Neural progenitor cell (in vitro differentiated cells): ENCODE measurements at regions not wholly inside any gene's neighbourhood (a gene's known extent, or its start where the extent isn't known, plus 50 kb on each side); places are given as distances from the start of the nearest gene placed in this dataset.
"Not testable (repeated sequence)": the region's sequence is repeated elsewhere in the genome, so short reads cannot be mapped to it uniquely, and the experiment has no call there.

ENCODE experiments used
- DNase-seq: peaks from one replicate; pipeline ENCODE4 v3.0.0-alpha.2; 2016; ENCODE audit warnings: low spot score
- H2AFZ ChIP-seq: fragments of 200-600 bp; sonication (generic); replicated peaks from 2 replicates; pipeline ENCODE4 v1.6.1; 2016; ENCODE audit warnings: antibody characterized with exemption
- H3F3A ChIP-seq: fragments of 200-600 bp; sonication (generic); 2 replicates; pipeline ENCODE4 v1.6.1; 2016; ENCODE audit warnings: antibody characterized with exemption, low read depth
- H3K27ac ChIP-seq: fragments of 200-600 bp; sonication (generic); 2 replicates; pipeline ENCODE4 v1.5.1; 2016; ENCODE audit warnings: mild to moderate bottlenecking
- H3K27me3 ChIP-seq: fragments of 200-600 bp; sonication (generic); 2 replicates; pipeline ENCODE4 v1.6.1; 2016; ENCODE audit warnings: mild to moderate bottlenecking, moderate library complexity
- H3K36me3 ChIP-seq: fragments of 200-600 bp; sonication (generic); 2 replicates; pipeline ENCODE4 v1.5.1; 2016
- H3K4me1 ChIP-seq: fragments of 200-600 bp; sonication (generic); 2 replicates; pipeline ENCODE4 v1.6.1; 2016; ENCODE audit warnings: mixed run types
- H3K4me2 ChIP-seq: fragments of 200-600 bp; sonication (generic); 2 replicates; pipeline ENCODE4 v1.6.1; 2016
- H3K4me3 ChIP-seq: fragments of 200-600 bp; sonication (generic); 2 replicates; pipeline ENCODE4 v1.5.1; 2016
- H3K79me2 ChIP-seq: fragments of 200-600 bp; sonication (generic); 2 replicates; pipeline ENCODE4 v1.6.1; 2016; ENCODE audit warnings: low read depth
- H3K9ac ChIP-seq: fragments of 200-600 bp; sonication (generic); 2 replicates; pipeline ENCODE4 v1.6.1; 2016
- H3K9me3 ChIP-seq: fragments of 200-600 bp; sonication (generic); 2 replicates; pipeline ENCODE4 v1.5.1; 2016; ENCODE audit warnings: low read depth
- H4K20me1 ChIP-seq: fragments of 200-600 bp; sonication (generic); 2 replicates; pipeline ENCODE4 v1.6.1; 2016; ENCODE audit warnings: low read depth
- H3K27ac Mint-ChIP-seq: 3 replicates; pipeline ENCODE4 v1.8.0; 2021; ENCODE audit warnings: mixed read lengths
- H3K27me3 Mint-ChIP-seq: 2 replicates; pipeline ENCODE4 v1.8.0; 2022; ENCODE audit warnings: low read depth, mild to moderate bottlenecking, inconsistent platforms, moderate library complexity, mixed read lengths; ENCODE audit not compliant: insufficient read depth
- H3K36me3 Mint-ChIP-seq: 3 replicates; pipeline ENCODE4 v1.8.0; 2021; ENCODE audit warnings: mixed read lengths
- H3K4me1 Mint-ChIP-seq: 3 replicates; pipeline ENCODE4 v1.8.0; 2021; ENCODE audit warnings: mixed read lengths
- H3K4me3 Mint-ChIP-seq: 3 replicates; pipeline ENCODE4 v1.8.0; 2021; ENCODE audit warnings: mild to moderate bottlenecking, moderate library complexity, mixed read lengths
- H3K9me3 Mint-ChIP-seq: 3 replicates; pipeline ENCODE4 v1.8.0; 2020; ENCODE audit warnings: mixed read lengths
- EZH2 ChIP-seq: fragments of 200-600 bp; sonication (generic); IDR thresholded peaks from 2 replicates; pipeline ENCODE4 v1.6.1; 2017; ENCODE audit warnings: antibody characterized with exemption, mild to moderate bottlenecking, moderate library complexity
- EZH2phosphoT487 ChIP-seq: fragments of 200-600 bp; sonication (generic); IDR thresholded peaks from 2 replicates; pipeline ENCODE4 v1.6.1; 2017; ENCODE audit warnings: antibody characterized with exemption
- TF ChIP-seq, protein P1 (sequence below): fragments of 200-600 bp; sonication (generic); IDR thresholded peaks from 2 replicates; pipeline ENCODE4 v1.5.1; 2017; ENCODE audit warnings: antibody characterized with exemption, mild to moderate bottlenecking

DNA sequence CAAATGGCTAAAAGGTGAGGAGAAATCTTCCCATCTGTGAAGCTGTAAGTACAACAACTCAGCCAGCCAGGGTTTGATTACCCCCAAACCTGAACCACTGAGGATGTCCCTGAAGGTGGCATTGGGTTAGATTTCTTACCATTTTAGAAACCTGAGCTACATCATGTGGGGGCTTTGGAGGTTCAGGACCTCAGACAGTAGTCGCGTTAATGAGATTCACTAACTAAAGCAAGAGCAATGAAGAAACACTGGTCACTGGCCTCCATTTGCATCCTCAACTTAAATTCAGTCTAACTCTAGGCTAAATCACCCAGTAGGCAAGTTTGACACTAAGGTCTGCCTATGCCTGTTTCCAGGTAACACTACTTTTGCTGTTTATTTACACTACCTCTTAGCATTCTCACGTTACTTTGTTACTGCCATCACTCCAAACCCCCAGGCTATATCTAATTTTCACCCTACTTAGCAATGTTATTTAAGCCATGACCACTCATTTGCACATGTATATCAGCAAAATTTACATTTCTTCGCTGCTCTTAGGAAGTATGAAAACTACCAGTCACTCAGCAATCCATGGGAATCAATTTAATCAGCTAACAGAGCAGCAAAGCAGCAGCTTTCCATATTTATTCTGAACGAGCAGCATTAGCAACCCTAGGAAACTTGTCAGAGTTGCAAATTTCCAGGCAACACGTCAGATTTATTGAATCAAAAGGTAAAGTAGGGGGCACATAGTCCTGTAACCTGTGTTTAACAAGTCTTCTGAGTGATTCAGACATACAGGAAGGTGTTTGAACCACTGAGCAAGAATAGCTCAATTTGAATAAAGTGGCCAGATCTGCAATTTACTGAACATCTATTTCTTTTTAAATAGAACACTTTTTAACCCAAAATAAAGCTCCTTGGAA, 788.4 kb upstream of the SORCS1 start:
- no peaks in the 10 kb centered on the region for H3K27me3 Mint-ChIP-seq
- no peak overlapping the region for H3K4me2 ChIP-seq
- no peaks in the 10 kb centered on the region for H3K9me3 ChIP-seq
- no peaks in the 10 kb centered on the region for H3F3A ChIP-seq
- no peak overlapping the region for H3K27ac Mint-ChIP-seq
- H3K79me2 ChIP-seq = no peaks in the 10 kb centered on the region
- H3K9me3 Mint-ChIP-seq = peaks cover 7% of the 10 kb centered on the region
- DNase-seq = no peak
- no peak overlapping the region for H3K9ac ChIP-seq
- no peak overlapping the region for H3K4me3 Mint-ChIP-seq
- no peaks in the 10 kb centered on the region for H3K36me3 ChIP-seq
- H4K20me1 ChIP-seq = no peaks in the 10 kb centered on the region
- no peak overlapping the region for H2AFZ ChIP-seq
- no peaks in the 10 kb centered on the region for H3K27me3 ChIP-seq
- no peaks in the 10 kb centered on the region for H3K4me1 ChIP-seq
- no peaks in the 10 kb centered on the region for H3K4me1 Mint-ChIP-seq
- H3K36me3 Mint-ChIP-seq = no peaks in the 10 kb centered on the region
- TF ChIP-seq, protein P1, sequence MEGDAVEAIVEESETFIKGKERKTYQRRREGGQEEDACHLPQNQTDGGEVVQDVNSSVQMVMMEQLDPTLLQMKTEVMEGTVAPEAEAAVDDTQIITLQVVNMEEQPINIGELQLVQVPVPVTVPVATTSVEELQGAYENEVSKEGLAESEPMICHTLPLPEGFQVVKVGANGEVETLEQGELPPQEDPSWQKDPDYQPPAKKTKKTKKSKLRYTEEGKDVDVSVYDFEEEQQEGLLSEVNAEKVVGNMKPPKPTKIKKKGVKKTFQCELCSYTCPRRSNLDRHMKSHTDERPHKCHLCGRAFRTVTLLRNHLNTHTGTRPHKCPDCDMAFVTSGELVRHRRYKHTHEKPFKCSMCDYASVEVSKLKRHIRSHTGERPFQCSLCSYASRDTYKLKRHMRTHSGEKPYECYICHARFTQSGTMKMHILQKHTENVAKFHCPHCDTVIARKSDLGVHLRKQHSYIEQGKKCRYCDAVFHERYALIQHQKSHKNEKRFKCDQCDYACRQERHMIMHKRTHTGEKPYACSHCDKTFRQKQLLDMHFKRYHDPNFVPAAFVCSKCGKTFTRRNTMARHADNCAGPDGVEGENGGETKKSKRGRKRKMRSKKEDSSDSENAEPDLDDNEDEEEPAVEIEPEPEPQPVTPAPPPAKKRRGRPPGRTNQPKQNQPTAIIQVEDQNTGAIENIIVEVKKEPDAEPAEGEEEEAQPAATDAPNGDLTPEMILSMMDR = no peak
- TF ChIP-seq EZH2phosphoT487 (no peak), EZH2 (no peak)
- H3K4me3 ChIP-seq = no peak overlapping the region
- no peak overlapping the region for H3K27ac ChIP-seq

DNA sequence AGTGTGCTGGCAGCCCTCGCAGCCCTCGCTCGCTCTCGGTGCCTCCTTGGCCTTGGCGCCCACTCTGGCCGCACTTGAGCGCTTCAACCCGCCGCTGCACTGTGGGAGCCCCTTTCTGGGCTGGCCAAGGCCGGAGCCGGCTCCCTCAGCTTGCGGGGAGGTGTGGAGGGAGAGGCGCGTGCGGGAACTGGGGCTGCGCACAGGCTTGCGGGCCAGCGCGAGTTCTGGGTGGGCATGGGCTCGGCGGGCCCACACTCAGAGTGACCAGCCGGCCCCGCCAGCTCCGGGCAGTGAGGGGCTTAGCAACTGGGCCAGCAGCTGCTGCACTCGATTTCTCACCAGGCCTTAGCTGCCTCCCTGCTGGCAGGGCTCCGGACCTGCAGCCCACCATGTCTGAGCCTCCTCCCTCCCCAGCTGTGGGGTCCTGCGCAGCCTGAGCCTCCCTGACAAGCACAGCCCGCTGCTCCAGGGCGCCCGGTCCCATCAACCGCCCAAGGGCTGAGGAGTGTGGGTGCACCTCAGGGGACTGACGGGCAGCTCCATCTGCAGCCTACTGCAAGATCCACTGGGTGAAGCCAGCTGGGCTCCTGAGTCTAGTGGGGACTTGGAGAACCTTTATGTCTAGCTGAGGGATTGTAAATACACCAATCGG, 786.0 kb upstream of the SORCS1 start:
- DNase-seq, H3K4me1 Mint-ChIP-seq, H3K4me3 ChIP-seq, H3K4me2 ChIP-seq, H3K4me1 ChIP-seq, H3K27me3 Mint-ChIP-seq, H3K9ac ChIP-seq, H3K79me2 ChIP-seq, H3K27ac Mint-ChIP-seq, H3K9me3 ChIP-seq, H3K27me3 ChIP-seq, H4K20me1 ChIP-seq, H3K4me3 Mint-ChIP-seq, H3K9me3 Mint-ChIP-seq, H3K27ac ChIP-seq, H3K36me3 ChIP-seq, H2AFZ ChIP-seq, H3F3A ChIP-seq, H3K36me3 Mint-ChIP-seq: not testable (repeated sequence)

DNA sequence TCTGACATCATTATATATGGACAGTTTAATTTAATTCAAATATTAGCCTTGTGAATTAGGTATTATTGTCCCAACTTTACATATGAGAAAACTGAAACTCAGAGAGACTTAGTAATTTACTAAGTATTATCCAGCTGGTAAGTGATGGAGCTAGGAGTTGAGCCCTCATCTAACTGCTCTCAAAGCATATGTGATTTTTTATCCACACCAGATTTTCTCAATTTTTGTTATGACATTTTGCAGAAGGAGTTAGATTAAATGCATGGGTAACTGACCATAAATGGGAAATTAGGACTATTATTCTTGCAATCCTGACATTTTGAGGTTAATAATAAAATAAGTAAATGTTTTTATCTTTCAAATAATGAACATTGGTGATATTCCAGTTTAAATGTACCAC, 778.3 kb upstream of the SORCS1 start:
- no peaks in the 10 kb centered on the region for H3K27me3 ChIP-seq
- H4K20me1 ChIP-seq = no peaks in the 10 kb centered on the region
- H3K4me3 Mint-ChIP-seq = no peak overlapping the region
- peaks cover 2% of the 10 kb centered on the region for H3K27me3 Mint-ChIP-seq
- no peaks in the 10 kb centered on the region for H3K4me1 Mint-ChIP-seq
- DNase-seq = no peak
- H3K36me3 ChIP-seq = no peaks in the 10 kb centered on the region
- no peaks in the 10 kb centered on the region for H3K9me3 Mint-ChIP-seq
- no peak overlapping the region for H3K27ac ChIP-seq
- no peak for TF ChIP-seq EZH2phosphoT487
- no peak for TF ChIP-seq EZH2
- TF ChIP-seq, protein P1 = no peak
- H3K27ac Mint-ChIP-seq = no peak overlapping the region
- no peak overlapping the region for H2AFZ ChIP-seq
- H3K79me2 ChIP-seq = no peaks in the 10 kb centered on the region
- H3K36me3 Mint-ChIP-seq = no peaks in the 10 kb centered on the region
- no peak overlapping the region for H3K4me2 ChIP-seq
- H3F3A ChIP-seq = no peaks in the 10 kb centered on the region
- H3K9ac ChIP-seq = no peak overlapping the region
- H3K4me3 ChIP-seq = no peak overlapping the region
- H3K9me3 ChIP-seq = no peaks in the 10 kb centered on the region
- H3K4me1 ChIP-seq = no peaks in the 10 kb centered on the region

DNA sequence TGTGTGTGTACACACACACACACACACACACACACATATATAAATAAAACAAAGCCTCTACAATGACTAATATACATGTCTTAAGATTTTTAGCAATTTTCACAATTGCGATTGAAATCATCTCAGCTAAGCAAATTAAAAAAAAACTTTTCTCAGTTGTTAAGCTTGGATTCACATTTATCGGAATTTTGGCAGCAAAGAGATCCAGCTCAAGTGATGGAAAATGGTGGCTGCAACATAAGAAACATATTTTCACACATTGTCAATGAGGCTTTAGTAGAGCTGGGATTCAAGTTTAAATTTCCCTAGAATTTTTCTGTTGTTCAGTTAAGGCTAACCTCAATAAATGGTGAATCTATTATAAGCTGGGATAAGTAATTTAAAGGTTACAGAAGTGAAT, 768.6 kb upstream of the SORCS1 start:
- no peak overlapping the region for H2AFZ ChIP-seq
- Mint-ChIP-seq H3K4me1 (no peaks in the 10 kb centered on the region), H3K9me3 (no peaks in the 10 kb centered on the region)

More for the DNA sequence above, 768.6 kb upstream of the SORCS1 start:
- DNase-seq = no peak
- H3K27ac Mint-ChIP-seq = no peak overlapping the region
- no peaks in the 10 kb centered on the region for H3K36me3 Mint-ChIP-seq
- no peaks in the 10 kb centered on the region for H3K4me1 ChIP-seq
- no peaks in the 10 kb centered on the region for H3K36me3 ChIP-seq
- H3K4me2 ChIP-seq = no peak overlapping the region
- H3K27me3 Mint-ChIP-seq = peaks cover 2% of the 10 kb centered on the region
- no peak overlapping the region for H3K9ac ChIP-seq
- no peak overlapping the region for H3K27ac ChIP-seq
- H3K4me3 Mint-ChIP-seq = no peak overlapping the region
- H4K20me1 ChIP-seq = no peaks in the 10 kb centered on the region
- TF ChIP-seq, protein P1 = no peak
- TF ChIP-seq EZH2phosphoT487 = no peak
- TF ChIP-seq EZH2 = no peak
- H3K79me2 ChIP-seq = no peaks in the 10 kb centered on the region
- no peaks in the 10 kb centered on the region for H3K27me3 ChIP-seq
- no peaks in the 10 kb centered on the region for H3F3A ChIP-seq
- no peak overlapping the region for H3K4me3 ChIP-seq
- no peaks in the 10 kb centered on the region for H3K9me3 ChIP-seq
